ENCODE measurements at regions not wholly inside any gene's neighbourhood (a gene's known extent, or its start where the extent isn't known, plus 50 kb on each side); places are given as distances from the start of the nearest gene placed in this dataset.

GRCh38 chr13:40168425-40169166 lies 497.8 kb downstream of the FOXO1 start:
- TF ChIP-seq L3MBTL2 (conservative IDR thresholded peaks at IDR 0.05): no peak
- no peak for TF ChIP-seq FOXK2 (IDR thresholded peaks at IDR 0.05)
- no peak for TF ChIP-seq LEF1 (IDR thresholded peaks at IDR 0.05; ENCODE audit: borderline replicate concordance)
- TF ChIP-seq FOXM1 (IDR thresholded peaks at IDR 0.05; ENCODE audit: borderline replicate concordance): no peak
